HG03039 (cell line): ENCODE measurements at regions not wholly inside any gene's neighbourhood (a gene's known extent, or its start where the extent isn't known, plus 50 kb on each side); places are given as distances from the start of the nearest gene placed in this dataset.

ENCODE experiments used
- ATAC-seq: cut with Tn5 transposase; IDR thresholded peaks from one replicate; pipeline ENCODE4 v1.9.1; 2021; ENCODE audit warnings: mild to moderate bottlenecking, moderate library complexity; ENCODE audit not compliant: unreplicated experiment

DNA sequence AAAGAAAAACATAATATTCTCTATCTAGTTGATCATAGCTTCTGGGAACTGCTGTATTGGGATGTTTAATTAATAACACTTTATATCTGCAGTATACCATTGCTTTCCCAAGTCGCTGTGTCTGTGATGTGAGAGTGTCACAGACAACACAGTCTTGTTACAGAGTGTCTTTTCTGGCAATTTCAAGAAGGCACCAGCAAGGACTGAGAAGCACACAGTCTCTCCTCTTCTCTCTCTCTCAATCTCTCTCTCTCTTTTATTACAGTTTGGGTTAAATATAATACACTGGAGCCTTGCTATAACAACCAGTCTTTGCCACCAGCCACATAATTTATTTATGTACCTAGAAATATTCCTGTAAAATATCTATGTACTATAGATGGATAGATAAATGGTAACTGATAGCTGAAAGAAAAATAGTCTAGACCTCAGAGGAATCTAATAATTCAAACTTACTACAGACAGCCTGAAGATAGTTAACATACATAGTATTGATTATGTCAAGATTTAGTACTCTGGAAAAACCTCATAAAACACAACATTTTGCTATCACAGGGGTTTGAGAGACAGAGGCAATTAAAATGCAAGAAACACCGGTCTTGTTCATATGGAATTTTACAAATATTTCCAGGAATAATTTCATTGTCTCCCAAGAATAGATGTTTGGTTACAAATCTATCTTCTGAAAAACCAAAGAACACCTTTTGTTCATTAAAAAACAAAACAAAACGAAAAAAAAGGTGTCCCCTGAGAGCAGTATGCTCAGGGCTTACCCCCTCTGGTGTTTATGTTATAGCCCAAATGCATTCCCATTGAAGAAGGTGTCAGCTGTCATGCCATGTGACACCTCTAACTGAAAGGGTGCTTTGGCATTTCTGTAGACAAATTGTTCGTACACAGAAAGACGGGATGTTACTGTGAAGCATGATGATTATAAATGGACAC, 507.8 kb downstream of the TBC1D4 start:
- no peak for ATAC-seq

DNA sequence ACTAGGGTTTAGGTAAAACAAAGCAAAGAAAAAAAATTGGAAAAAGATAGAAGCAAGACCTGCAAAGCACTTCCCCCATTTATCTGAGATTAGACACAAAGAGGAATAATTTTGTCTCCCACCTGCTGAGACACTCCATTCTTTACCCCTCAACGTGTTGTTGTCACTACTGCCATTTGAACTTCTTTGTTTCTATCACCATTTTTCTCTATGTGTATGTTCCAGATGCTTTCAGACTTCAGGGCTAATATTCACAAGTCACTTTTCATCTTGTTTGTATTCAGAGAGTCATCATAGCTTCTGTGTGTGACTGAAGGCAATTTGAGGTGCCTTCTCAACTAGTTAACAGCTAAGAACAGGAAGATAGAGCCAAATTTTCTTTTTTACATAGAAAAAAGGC, 512.5 kb downstream of the TBC1D4 start:
- no peak for ATAC-seq

DNA sequence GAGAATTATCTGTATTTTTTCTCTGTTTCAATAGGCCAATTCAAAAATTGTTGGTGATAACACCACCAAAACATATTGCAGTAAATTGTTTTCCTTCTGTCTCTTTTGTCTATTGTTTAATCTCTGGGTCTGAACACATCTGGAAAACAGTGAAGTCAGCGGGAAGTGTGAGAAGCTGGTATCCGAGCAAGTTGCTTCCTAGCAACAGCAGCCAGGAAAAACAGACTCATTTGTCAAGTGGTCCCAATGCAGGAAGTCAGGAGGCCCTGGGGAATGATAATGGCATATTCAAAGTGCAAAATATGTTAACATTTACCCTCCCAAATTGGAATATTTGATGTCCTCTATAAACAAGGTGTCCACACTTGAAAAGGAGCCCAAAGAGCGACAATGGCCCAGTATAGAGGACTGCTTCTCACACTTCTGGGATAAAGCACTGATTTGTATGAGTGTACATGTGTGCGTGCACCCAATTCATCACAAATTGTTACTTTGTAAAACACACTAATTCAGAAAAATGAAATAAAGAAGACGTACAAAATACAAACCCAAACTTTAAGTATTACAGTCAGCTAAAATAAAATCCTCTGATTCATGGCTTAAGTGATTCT, 515.0 kb downstream of the TBC1D4 start:
- no peak for ATAC-seq

DNA sequence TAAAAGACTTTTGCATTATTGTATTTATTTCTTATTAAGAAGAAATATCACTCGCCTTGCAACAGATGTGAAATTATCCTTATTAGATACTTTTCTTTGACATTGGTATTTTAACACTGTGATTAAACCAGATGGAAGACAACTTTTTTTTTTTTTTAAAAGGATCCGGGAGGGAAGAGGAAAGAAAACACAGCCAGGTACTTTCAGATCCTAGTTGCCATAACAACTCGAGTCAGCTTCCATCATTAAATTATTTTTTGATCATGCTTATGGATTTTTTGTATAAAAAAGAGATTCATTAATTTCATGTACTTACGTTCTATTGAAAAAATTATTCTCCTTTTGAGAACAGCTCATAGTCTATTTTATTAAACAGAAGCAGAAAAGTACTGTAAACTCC, 515.7 kb downstream of the TBC1D4 start:
- no peak for ATAC-seq

DNA sequence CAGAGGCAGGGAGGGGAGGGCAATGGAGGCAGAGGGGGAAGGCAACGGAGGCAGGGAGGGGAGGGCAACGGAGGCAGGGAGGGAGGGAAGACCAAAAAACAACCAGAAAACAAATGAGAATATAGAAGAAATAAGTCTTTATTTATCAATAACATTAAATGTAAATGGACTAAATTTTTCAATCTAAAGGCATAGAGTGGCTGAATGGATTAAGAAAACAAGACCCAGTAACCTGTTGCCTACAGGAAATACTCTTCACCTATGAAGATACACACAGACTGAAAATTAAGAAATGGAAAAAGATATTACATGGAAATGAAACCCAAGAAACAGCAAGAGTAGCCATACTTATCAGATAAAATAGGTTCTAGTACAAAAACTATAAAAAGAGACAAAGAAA, 536.3 kb downstream of the TBC1D4 start:
- ATAC-seq, result no peak

DNA sequence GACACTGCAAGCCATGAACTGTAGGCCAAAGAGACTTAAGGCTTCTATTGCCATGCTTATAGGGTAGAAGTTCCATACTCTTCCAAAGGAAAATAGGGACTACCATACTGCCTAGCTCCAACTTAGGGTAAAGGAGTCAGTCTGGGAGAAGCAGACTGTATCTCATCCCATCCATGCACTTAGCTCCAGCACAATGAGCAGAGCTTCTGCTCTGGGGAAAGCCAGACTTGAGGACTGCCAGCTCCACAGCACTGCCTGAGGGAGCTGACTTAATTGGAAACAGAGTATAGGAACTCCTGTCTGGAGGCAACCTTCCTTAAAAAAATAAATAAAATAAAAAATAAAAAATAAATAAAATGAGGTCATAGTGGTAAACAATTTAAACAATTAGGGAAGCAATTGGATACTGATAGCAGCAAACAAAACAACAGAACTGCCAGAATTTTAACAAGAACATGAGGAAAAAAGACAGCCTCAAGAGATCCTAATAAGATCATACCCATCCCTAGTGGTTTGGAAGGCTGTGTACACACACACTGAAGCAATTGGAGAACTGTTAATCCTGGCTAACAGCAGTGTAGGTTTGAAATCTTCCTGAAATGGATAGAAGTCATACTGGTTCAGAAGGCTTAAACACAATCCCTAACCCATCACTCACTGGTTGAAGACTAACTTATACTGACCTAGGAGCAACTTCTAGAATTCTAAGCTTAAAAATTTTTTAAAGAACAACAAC, 550.1 kb downstream of the TBC1D4 start:
- ATAC-seq, result no peak

DNA sequence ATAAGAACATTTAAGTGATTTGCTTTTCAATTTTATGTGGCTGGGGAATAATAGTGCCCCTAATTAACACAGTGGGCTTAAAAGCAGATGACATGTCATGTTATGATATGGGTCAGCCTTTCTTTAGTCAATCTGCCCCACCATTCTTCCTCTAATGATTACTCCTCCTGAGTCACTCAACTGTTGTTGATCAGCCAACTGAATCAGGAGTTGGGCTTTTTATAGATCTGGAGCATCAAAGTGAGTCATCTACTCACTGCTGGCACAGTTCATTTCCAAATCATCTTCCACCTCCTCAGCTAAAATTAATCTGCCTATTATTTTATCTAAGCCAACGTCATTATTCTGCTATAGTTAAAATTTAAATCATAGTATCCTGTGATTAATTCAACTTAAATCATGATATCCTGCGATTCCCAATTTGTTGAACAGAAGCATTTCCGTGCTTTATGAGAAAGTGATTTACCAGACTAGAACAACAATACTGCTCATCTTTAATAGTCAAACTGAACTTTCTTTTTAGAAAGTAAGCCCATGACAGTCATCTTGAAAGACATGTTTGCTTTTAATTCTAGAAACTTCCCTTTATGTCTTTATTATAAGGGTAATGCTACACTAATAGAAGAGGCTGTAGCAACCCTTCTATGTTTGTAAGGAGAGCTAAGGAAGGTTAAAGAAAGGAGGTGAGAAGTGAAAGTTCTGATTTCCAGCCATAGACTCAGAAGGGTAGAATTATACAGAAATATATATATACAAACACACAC, 551.4 kb downstream of the TBC1D4 start:
- no peak for ATAC-seq

DNA sequence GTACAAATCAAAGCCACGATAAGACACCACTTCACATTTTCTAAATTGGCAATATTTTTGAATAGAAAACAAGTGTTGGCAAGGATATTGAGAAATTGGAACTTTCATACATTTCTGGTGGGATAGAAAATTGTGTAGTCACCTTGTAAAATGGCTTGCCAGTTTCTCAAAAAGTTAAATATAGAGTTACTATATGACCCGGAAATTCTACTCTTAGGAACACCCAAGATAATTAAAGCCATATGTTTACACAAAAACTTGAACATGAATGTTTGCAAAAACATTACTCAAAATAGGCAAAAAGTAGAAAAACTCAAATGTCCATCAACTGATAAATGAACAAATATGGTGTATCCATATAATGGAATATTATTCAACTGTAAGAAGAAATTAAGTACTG, 552.5 kb downstream of the TBC1D4 start:
- ATAC-seq, result no peak

DNA sequence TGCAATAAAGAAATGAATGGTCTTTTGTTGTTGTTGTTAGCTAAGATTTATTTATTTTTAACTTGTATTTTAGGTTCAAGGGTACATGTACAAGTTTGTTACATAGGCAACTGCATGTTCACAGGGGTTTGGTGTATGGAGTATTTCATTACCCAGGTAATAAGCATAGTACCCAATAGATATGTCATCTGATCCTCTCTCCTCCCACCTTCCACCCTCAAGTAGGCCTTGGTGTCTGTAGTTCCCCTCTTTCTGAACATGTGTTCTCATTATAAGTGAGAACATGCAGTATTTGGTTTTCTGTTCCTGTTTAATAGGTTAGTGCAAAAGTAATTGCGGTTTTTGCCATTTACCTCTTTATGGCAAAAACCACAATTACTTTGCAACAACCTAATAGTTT, 554.1 kb downstream of the TBC1D4 start:
- ATAC-seq, result no peak

DNA sequence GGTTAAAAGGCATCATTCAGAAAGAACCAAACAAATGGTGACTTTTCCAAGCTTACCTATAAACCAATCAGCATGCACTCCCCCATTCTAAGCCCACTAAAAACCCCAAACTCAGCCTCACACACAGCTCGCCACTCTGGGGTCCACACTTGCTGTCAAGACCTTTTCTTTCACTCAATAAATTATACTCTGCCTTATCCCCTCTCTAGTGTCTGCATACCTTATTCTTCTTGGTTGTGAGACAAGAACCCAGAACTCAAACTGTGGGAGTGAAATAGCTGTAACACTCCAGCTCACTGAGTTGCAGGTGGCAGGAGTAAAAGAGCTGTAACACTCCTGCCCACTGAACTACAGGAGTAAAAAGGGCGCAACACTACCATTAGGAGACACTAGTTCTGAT, 559.0 kb downstream of the TBC1D4 start:
- ATAC-seq, result no peak

DNA sequence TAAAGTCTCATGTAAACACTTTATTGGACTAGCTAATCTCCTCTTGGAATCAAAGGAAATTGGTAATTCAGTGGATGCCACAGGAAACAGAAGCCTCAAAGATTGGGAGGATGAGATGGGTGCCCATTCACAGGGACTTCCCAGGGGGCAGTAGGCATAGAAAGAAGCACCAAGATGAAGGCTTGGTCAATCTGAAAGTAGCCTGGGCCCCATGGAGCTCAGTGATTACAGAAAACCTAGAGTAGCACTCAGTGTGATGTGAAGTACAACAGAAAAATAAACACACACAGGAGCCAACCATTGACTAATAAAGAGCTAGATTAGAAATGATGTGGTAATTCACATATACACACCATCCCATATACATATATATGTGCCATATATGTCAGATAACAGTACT, 560.6 kb downstream of the TBC1D4 start:
- ATAC-seq, result peak; percentile 44

DNA sequence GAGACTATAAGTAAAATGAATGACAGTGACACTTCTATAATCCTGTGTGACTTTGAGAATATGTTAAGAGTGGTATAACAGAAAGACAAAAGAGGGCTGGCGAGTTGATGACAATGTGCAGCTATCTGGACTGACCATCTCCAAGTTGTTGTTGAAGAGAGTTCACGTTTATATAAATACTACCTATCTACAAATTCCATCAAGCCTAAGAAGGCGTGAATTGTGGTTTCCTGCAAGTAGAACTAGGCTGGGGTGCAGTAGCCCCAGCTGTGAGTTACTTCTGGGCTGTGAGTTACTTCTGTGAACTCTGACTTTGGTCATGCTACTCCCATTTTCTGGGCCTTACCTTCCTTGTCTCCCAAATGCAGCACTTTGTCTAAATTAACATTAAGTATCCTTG, 561.0 kb downstream of the TBC1D4 start:
- no peak for ATAC-seq

DNA sequence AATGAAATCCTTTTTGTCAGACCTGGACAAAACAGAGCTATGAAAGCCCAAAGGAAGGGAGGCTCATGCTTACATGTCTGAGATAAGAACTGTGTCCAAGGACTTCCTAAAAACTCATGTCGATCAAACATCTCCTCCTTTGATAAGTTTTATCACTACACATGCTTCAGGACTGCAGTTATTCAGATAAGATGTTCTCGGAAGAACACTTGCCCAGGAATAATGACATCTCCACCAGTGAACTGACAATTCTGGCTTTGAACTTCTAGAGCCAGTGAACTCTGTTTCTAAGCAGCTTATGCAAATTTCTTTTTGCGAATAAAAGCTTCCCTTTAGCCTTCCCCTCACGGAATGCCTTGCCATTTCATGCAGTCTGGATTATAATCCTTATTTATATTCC, 561.6 kb downstream of the TBC1D4 start:
- no peak for ATAC-seq

DNA sequence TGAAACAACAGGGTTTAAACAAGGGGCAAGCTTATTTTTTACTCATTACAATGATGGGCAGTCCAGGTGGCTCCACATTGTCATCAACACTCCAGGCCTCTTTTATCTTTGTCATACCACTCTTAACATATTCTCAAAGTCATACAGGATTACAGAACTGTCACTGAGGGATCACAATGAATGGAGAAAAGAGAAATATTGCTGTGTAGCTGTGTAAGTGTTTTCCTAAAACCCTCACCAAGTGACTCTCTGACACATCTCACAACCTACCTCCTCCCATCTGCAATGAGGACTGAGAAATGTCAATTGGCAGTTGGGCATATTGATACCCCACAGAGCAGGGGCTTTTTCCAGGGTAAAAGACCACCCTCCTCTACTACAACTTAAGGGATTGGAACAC, 562.1 kb downstream of the TBC1D4 start:
- ATAC-seq, result no peak

DNA sequence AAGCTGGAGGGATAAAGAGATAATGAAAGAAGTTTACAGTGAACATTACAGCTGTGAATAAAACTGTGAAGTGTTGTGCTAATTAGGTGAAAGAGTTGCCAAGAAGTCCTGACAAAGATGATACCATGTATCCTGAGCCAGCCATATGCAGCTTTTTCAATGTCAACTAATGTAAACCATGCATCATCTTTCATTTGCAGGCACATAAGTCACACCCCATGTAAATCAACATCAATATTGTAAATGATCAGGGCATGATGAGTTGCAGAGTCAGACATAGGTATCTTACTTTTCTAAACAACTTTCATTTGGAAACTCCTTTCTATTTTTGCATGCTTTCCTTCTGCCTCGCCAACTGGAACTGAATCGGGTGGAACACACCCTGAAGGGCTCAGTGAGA, 569.1 kb downstream of the TBC1D4 start:
- no peak for ATAC-seq

DNA sequence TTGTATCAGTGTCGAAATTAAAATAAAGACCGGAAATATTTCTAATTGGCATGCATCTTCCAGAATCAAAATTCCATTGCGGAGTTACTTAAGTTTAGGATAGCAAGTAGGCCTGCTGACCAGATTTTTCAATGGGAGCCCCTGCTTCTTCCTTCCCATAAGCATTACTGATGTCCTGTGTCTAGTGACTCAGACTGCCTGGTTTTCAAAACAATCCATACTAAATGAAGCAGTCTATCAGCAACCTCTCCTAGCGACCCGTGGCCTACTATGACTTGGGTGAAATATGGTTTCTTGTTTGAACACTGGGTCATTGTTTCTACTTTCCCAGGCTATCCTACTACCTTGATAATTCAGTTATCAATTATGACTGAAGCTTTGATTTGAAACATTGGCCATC, 571.6 kb downstream of the TBC1D4 start:
- ATAC-seq, result no peak

DNA sequence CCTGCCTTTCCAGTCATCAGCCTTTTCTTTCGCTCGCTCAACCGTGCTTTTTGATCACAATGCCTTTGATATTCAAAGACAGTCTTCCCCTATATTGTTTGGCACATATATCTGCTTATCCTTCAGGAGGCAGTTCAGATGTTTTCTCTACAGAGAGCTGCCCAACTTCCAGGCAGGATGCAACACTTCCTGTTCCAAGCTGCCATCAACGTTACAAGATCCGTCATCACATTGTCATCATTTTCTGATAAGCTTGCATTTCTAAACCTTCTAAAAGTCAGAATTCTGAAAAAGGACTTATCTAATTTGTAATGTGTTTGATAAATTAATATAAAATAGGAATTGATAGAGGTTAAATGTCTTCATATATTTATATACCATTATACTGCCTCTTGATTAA, 574.2 kb downstream of the TBC1D4 start:
- ATAC-seq, result no peak

DNA sequence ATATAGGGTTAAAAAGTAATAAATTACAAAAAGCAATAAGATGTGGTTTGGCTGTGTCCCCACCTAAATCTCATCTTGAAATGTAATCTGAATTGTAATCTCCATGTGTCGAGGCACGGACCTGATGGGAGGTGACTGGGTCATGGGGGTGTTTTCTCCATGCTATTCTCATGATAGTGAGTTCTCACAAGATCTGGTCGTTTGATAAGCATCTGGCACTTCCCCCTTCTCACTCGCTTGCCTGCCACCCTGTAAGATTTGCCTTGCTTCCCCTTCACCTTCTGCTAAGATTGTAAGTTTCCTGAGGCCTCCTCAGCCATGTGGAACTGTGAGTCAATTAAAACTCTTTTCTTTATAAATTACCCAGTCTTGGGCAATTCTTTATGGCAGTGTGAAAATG, 577.4 kb downstream of the TBC1D4 start:
- ATAC-seq, result no peak

DNA sequence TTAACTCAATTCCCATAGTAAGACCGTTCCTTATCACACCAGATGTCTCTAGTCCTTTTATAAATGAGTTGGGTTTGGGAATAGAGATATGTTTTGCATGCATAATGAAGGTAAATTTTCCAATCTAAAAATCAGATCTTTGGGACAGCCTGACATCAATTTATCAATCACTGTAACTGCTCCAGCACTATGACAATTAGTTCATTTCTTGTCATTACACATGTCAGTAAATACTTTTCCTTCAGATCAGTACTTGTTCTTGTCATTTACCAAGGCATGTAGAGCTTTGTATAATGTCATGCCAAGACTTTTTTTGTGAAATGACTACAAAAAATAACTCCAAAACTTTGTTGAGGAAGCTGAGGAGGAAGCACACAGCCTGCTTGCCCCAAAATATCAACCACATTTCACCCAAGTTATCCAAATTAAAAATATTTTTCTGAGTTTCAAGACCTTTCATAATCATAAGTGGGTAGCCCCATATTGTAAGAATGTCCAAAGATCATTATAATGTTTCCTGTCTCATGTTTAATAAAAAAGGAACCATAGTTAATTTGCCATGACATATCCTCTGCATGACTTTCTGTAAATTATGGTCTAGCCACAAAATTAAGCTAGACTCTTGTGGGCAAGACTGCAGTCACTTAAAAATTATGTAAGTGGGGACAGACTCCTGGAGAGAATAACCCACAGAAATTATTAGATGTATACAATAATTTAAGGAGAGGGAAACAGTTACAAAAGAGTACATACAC, 586.8 kb downstream of the TBC1D4 start:
- ATAC-seq, result no peak

DNA sequence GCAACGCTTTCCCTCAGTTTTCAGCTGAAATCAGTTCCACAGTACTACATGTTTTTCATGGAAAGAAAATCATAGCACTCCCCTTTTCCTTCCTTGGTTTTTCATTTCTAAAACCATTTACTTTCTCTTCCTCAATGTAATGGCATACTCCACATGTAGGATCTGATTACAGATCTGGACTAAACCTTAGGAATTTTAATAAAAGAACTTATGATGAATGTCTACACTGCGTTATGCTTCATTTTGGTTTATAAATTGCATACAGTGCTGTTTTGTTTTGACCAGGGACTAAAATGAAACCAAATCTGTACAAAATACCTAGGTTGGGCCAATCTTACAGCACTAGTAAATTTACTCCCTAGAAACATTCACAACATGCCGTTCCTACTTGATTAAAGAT, 589.9 kb downstream of the TBC1D4 start:
- no peak for ATAC-seq
